Fibroblast of villous mesenchyme (primary cell): ENCODE measurements at regions not wholly inside any gene's neighbourhood (a gene's known extent, or its start where the extent isn't known, plus 50 kb on each side); places are given as distances from the start of the nearest gene placed in this dataset.
"Not testable (repeated sequence)": the region's sequence is repeated elsewhere in the genome, so short reads cannot be mapped to it uniquely, and the experiment has no call there.

Source experiments
- DNase-seq: peaks from one replicate; pipeline ENCODE4 v3.0.0-alpha.2; 2010; ENCODE audit warnings: low read depth
- H3K4me3 ChIP-seq: 2 replicates; pipeline ENCODE4 v1.5.1; 2011; ENCODE audit warnings: low read depth, mild to moderate bottlenecking, low read length
- TF ChIP-seq, protein P1 (sequence below): IDR thresholded peaks from 2 replicates; pipeline ENCODE4 v1.5.1; 2012; ENCODE audit warnings: low read depth, mild to moderate bottlenecking, low read length; ENCODE audit not compliant: insufficient read depth

DNA sequence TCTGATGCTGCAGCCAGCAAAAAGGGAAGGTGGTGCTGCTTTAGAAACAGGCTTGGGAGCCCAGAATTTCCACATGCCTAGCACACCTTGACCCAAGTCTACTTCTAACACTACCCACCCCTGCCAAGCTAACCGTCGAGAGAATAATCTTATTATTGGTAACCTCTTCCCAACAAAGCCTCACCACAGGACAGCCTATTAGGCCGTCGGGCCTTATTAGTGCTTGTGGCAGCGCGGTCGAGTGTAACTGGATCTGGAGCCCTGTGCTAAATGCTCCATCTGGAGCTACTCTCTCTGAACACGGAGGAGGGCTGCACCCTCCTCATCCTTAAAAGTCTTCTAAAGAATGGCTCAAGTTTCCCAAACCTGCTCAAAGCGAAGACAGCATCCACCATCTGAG lies 165.5 kb upstream of the NFIA start:
- no peak overlapping the region for H3K4me3 ChIP-seq
- no peak for DNase-seq
- TF ChIP-seq, protein P1, sequence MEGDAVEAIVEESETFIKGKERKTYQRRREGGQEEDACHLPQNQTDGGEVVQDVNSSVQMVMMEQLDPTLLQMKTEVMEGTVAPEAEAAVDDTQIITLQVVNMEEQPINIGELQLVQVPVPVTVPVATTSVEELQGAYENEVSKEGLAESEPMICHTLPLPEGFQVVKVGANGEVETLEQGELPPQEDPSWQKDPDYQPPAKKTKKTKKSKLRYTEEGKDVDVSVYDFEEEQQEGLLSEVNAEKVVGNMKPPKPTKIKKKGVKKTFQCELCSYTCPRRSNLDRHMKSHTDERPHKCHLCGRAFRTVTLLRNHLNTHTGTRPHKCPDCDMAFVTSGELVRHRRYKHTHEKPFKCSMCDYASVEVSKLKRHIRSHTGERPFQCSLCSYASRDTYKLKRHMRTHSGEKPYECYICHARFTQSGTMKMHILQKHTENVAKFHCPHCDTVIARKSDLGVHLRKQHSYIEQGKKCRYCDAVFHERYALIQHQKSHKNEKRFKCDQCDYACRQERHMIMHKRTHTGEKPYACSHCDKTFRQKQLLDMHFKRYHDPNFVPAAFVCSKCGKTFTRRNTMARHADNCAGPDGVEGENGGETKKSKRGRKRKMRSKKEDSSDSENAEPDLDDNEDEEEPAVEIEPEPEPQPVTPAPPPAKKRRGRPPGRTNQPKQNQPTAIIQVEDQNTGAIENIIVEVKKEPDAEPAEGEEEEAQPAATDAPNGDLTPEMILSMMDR: no peak

DNA sequence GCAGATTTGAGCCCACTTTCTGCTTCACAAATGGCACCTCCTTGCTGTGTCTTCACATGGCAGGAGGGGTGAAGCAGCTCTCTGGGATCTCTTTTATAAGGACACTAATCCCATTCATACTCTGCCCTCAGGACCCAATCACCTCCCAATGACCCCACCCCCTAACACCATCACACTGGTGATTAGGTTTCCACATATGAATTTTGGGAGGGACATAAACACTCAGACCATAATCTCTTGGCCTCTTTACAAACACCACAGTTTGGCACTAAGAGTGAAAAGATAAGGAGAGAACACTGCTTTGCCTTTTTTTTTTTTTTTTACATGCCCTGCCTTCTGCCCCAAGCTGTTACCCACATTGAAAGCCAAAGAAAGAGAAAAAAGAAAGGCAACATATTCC lies 166.2 kb upstream of the NFIA start:
- DNase-seq: no peak
- H3K4me3 ChIP-seq: no peak overlapping the region
- TF ChIP-seq, protein P1: no peak

DNA sequence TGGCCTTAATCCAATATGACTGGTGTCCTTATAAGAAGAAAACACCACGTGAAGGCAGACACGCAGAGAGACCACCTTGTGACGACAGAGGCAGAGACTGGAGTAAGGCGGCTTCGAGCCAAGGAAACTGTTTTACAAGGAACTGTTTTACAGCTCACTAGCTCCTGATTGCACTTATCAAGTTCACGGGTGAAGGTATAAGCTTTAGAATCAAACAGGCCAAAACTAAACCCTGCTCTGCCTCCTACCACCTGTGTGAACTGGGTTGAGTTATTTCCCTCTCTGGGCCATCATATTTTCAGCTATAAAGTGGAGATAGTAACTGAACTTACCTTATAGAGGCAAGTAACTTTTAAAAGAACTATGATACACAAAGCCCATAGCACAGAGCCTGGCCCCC lies 166.9 kb upstream of the NFIA start:
- DNase-seq: no peak
- H3K4me3 ChIP-seq: no peak overlapping the region
- TF ChIP-seq, protein P1: no peak

DNA sequence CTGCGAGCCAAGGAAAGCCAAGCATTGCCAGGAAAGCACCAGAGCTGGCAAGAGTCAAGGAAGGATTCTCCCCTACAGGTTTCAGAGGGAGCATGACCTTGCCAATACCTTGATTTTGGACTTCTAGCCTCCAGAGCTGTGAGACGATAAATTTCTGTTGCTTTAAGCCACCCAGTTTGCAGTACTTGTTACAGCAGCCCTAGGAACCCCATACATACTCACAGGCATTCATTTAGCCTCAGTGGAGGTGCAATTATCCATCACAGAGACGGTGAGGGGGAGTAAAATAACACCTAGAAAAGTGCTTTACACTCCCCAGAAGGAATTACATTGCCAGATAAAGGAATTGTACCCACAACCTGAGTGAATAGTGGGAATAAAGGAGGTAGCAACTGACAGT lies 167.4 kb upstream of the NFIA start:
- TF ChIP-seq, protein P1: no peak
- H3K4me3 ChIP-seq: no peak overlapping the region
- no peak for DNase-seq

DNA sequence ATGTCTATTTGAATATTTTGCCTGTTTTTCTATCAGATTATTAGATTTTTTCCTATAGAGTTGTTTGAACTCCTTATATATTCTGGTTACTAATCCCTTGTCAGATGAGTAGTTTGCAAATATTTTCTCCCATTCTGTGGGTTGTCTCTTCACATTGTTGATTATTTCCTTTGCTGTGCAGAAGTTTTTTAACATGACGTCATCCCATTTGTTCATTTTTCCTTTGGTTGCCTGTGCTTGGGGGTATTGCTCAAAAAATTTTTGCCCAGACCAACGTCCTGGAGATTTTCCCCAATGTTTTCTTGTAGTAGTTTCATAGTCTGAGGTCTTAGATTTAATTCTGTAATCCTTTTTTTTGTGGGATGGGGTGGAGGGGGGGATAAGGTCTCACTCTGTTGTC lies 168.7 kb upstream of the NFIA start:
- not testable (repeated sequence) for H3K4me3 ChIP-seq, DNase-seq

DNA sequence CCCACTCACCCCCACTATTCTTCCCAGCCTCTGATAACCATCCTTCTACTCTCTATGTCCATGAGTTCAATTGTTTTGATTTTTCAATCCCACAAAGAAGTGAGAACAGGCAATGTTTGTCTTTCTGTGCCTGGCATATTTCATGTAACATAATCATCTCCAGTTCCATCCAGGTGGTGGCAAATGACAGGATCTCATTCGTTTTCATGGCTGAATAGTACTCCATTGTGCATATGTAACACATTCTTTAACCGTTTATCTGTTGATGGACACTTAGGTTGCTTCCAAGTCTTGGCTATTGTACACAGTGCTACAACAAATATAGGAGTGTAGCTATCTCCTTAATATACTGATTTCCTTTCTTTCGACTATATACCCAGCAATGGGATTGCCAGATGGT lies 169.3 kb upstream of the NFIA start:
- TF ChIP-seq, protein P1: no peak
- no peak for DNase-seq
- H3K4me3 ChIP-seq: no peak overlapping the region

DNA sequence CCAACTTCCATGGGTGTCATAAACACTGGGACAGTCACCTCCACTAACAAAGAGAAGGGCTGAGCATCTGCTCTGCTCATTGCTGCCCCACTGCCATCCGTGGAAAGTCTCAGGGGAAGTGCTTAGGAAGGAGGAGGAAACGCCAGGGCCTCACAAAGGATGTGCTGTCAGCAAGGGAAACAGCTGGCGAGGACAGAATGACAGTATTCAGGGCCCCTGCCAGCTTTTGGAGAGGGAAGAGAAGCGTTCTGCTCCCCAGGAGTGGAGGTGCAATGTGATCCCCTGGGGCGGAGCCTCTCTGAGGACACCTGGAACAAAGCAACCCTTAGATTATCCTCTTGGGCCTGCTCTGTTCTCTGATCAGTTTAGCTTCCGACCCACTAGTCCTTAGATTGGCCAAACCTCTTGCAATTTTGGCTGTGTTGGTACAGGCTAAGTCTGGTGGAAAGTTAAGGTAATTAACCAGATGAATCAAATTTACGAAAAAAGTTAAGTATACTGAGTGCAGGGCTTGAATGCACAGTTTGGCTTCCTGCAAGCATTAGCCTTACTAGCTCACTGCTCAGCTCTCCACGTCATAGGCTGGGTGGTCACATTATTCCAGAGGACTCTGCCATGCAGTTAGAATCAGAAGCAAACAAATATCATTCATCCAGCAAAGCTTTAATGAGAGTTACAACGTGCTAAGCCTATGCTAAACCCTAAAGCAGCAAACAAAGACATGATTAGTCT lies 170.2 kb upstream of the NFIA start:
- TF ChIP-seq, protein P1: no peak
- no peak for DNase-seq
- no peak overlapping the region for H3K4me3 ChIP-seq
